Fibroblast of lung (primary cell): ENCODE measurements at regions not wholly inside any gene's neighbourhood (a gene's known extent, or its start where the extent isn't known, plus 50 kb on each side); places are given as distances from the start of the nearest gene placed in this dataset.

ENCODE experiments used
- DNase-seq, 2 donors: peaks; one replicate each; pipeline versions ENCODE4 v3.0.0 to v3.0.0-alpha.2; 2010; ENCODE audit warnings: low read depth in 2 of 2
- H2AFZ ChIP-seq: 2 replicates; pipeline ENCODE4 v1.5.1; 2012; ENCODE audit warnings: low read length, control low read depth, inconsistent platforms
- H3K27ac ChIP-seq: 2 replicates; pipeline ENCODE4 v1.5.1; 2011; ENCODE audit warnings: low read length, control low read depth; ENCODE audit not compliant: insufficient read depth
- H3K27me3 ChIP-seq: 2 replicates; pipeline ENCODE4 v1.5.1; 2011; ENCODE audit warnings: mild to moderate bottlenecking, low read length; ENCODE audit not compliant: control insufficient read depth, insufficient read depth
- H3K36me3 ChIP-seq: 2 replicates; pipeline ENCODE4 v1.5.1; 2011; ENCODE audit warnings: low read length; ENCODE audit not compliant: control insufficient read depth, insufficient read depth
- H3K4me1 ChIP-seq: 2 replicates; pipeline ENCODE4 v1.5.1; 2011; ENCODE audit warnings: low read length; ENCODE audit not compliant: control insufficient read depth, insufficient read depth; ENCODE audit errors: extremely low read depth
- H3K4me2 ChIP-seq: 2 replicates; pipeline ENCODE4 v1.5.1; 2011; ENCODE audit warnings: low read length, control low read depth; ENCODE audit not compliant: insufficient read depth; ENCODE audit errors: extremely low read depth
- H3K4me3 ChIP-seq, 4 experiments: fragments of 200-600 bp in 1 of 4; sonication (generic) in 1 of 4; replicated peaks in 1 of 4; 2 replicates each; pipeline ENCODE4 v1.5.1; 2011 to 2016; ENCODE audit warnings: low read length in 4 of 4, low read depth in 3 of 4, mild to moderate bottlenecking in 3 of 4, control low read depth in 2 of 4, inconsistent platforms in 1 of 4, mixed read lengths in 1 of 4; ENCODE audit not compliant: insufficient read depth in 1 of 4; ENCODE audit errors: control extremely low read depth in 1 of 4
- H3K79me2 ChIP-seq: 2 replicates; pipeline ENCODE4 v1.5.1; 2012; ENCODE audit warnings: mild to moderate bottlenecking, low read length, inconsistent platforms; ENCODE audit not compliant: control insufficient read depth, insufficient read depth
- H3K9ac ChIP-seq: 2 replicates; pipeline ENCODE4 v1.5.1; 2011; ENCODE audit warnings: mild to moderate bottlenecking, low read length, control low read depth; ENCODE audit not compliant: insufficient read depth
- H3K9me3 ChIP-seq: 2 replicates; pipeline ENCODE4 v1.5.1; 2012; ENCODE audit warnings: low read depth, low read length; ENCODE audit not compliant: control insufficient read depth, insufficient read depth
- H4K20me1 ChIP-seq: 2 replicates; pipeline ENCODE4 v1.5.1; 2011; ENCODE audit warnings: low read length; ENCODE audit not compliant: control insufficient read depth, insufficient read depth; ENCODE audit errors: extremely low read depth
- EZH2 ChIP-seq: IDR thresholded peaks from 2 replicates; pipeline ENCODE4 v1.5.1; 2012; ENCODE audit warnings: low read length, control low read depth, mild to moderate bottlenecking; ENCODE audit errors: missing control alignments
- TF ChIP-seq, protein P1 (sequence below), 2 donors: IDR thresholded peaks in 1 of 2; conservative IDR thresholded peaks in 1 of 2; 1 replicate in 1 of 2; 2 replicates in 1 of 2; pipeline ENCODE4 v1.5.1; 2011 to 2012; ENCODE audit warnings: low read length in 2 of 2, control low read depth in 1 of 2, inconsistent platforms in 1 of 2, low read depth in 1 of 2, mild to moderate bottlenecking in 1 of 2

DNA sequence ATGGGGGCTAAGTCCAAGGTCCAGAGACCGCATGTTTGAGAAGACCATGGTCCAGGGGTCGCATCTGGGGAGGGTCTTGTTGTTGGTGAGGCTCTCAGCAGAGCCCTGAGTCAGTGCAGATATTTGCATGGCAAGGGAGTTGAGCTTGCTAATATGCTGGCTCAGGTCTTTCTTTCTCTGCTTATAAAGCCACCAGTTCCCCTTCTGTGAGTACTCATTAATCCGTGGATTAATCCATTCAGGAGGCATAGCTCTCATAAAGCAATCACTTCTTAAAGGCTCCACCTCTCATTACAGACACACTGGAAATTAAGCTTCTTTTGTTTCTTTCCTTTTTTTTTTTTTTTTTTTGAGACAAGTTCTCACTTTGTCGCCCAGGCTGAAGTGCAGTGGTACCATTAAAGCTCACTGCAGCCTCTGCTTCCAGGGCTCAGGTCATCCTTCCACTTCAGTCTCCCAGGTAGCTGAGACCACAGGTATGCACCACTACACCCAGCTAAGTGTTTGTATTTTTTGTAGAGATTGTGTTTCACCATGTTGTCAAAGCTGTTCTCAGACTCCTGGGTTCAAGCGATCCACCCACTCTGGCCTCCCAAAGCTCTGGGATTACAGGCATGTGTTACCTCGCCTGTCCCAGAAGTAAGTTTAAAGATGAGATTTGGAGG lies 216.4 kb downstream of the SLITRK5 start:
- H3K9ac ChIP-seq, result no peak overlapping the region
- no peak overlapping the region for H2AFZ ChIP-seq
- H3K9me3 ChIP-seq, result no peaks in the 10 kb centered on the region
- H3K4me2 ChIP-seq, result no peak overlapping the region
- no peaks in the 10 kb centered on the region for H3K4me1 ChIP-seq
- no peaks in the 10 kb centered on the region for H4K20me1 ChIP-seq
- no peak for DNase-seq
- no peak overlapping the region for H3K4me3 ChIP-seq
- H3K27me3 ChIP-seq, result no peaks in the 10 kb centered on the region
- no peak for TF ChIP-seq EZH2
- TF ChIP-seq, protein P1, sequence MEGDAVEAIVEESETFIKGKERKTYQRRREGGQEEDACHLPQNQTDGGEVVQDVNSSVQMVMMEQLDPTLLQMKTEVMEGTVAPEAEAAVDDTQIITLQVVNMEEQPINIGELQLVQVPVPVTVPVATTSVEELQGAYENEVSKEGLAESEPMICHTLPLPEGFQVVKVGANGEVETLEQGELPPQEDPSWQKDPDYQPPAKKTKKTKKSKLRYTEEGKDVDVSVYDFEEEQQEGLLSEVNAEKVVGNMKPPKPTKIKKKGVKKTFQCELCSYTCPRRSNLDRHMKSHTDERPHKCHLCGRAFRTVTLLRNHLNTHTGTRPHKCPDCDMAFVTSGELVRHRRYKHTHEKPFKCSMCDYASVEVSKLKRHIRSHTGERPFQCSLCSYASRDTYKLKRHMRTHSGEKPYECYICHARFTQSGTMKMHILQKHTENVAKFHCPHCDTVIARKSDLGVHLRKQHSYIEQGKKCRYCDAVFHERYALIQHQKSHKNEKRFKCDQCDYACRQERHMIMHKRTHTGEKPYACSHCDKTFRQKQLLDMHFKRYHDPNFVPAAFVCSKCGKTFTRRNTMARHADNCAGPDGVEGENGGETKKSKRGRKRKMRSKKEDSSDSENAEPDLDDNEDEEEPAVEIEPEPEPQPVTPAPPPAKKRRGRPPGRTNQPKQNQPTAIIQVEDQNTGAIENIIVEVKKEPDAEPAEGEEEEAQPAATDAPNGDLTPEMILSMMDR (conservative IDR thresholded peaks at IDR 0.05 in 1 of 2, IDR thresholded peaks at IDR 0.05 in 1 of 2; ENCODE audit: low read depth in 1 of 2, low read length in 2 of 2), result no peak
- no peaks in the 10 kb centered on the region for H3K79me2 ChIP-seq
- H3K27ac ChIP-seq, result no peak overlapping the region
- no peaks in the 10 kb centered on the region for H3K36me3 ChIP-seq

DNA sequence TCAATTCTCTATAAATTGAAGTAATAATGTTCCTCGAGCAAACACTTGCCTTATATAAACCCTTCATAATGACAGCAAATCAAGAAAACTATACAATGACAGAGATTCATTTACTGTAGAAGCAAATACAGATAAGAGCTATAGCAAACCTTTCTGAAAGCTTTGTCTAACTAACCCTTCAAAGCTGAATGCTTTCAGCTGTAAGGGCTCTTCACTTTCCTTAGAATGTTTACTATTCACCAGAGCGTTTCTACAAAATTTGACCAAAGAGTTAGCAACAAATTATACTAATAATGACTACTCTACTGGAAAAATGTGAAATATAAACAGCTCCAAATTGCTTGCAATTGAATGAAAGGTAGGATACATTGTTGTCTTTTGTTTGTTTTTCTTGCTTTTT lies 218.1 kb downstream of the SLITRK5 start:
- H3K27ac ChIP-seq, result no peak overlapping the region
- H3K9me3 ChIP-seq, result no peaks in the 10 kb centered on the region
- H3K4me2 ChIP-seq, result no peak overlapping the region
- no peaks in the 10 kb centered on the region for H3K36me3 ChIP-seq
- DNase-seq, result no peak
- H2AFZ ChIP-seq, result no peak overlapping the region
- TF ChIP-seq, protein P1 (conservative IDR thresholded peaks at IDR 0.05 in 1 of 2, IDR thresholded peaks at IDR 0.05 in 1 of 2; ENCODE audit: low read depth in 1 of 2, low read length in 2 of 2), result no peak
- TF ChIP-seq EZH2, result no peak
- H4K20me1 ChIP-seq, result no peaks in the 10 kb centered on the region
- no peak overlapping the region for H3K4me3 ChIP-seq
- no peaks in the 10 kb centered on the region for H3K79me2 ChIP-seq
- no peaks in the 10 kb centered on the region for H3K27me3 ChIP-seq
- H3K9ac ChIP-seq, result no peak overlapping the region
- no peaks in the 10 kb centered on the region for H3K4me1 ChIP-seq

DNA sequence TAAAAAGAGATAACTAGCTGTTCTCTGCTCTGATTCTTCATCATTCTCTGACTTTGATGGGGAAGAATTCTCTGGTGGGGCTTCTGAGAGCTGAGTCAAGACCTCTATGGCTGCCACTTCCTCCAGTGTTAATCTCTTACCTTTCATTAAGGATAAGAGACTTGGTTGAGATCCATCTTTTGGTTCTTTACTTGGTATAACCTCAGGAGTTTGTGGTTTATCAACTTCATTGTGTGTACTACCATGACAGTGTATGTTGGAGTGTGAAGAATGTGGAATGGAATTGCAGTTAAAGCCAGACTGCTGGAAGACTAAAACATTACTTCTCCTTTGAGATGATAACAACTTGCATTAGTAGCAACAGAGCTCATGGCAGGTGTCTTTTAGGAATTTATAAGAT lies 222.0 kb downstream of the SLITRK5 start:
- Histone ChIP-seq H3K4me1 (no peaks in the 10 kb centered on the region), H3K4me2 (no peak overlapping the region), H2AFZ (no peak overlapping the region), H3K9ac (no peak overlapping the region), H3K27me3 (no peaks in the 10 kb centered on the region), H4K20me1 (no peaks in the 10 kb centered on the region), H3K79me2 (no peaks in the 10 kb centered on the region), H3K4me3 (no peak overlapping the region), H3K36me3 (no peaks in the 10 kb centered on the region), H3K9me3 (no peaks in the 10 kb centered on the region), H3K27ac (no peak overlapping the region)
- DNase-seq, result no peak
- no peak for TF ChIP-seq EZH2
- TF ChIP-seq, protein P1 (conservative IDR thresholded peaks at IDR 0.05 in 1 of 2, IDR thresholded peaks at IDR 0.05 in 1 of 2; ENCODE audit: low read depth in 1 of 2, low read length in 2 of 2), result no peak
